GM19043 (cell line): ENCODE measurements at regions not wholly inside any gene's neighbourhood (a gene's known extent, or its start where the extent isn't known, plus 50 kb on each side); places are given as distances from the start of the nearest gene placed in this dataset.

Experiments
- ATAC-seq: cut with Tn5 transposase; IDR thresholded peaks from one replicate; pipeline ENCODE4 v1.9.1; 2021; ENCODE audit warnings: low read depth; ENCODE audit not compliant: unreplicated experiment

- no peak for ATAC-seq
Measured at GRCh38 chr4:114280645-114281044, 301.2 kb upstream of the ARSJ start.

GRCh38 chr4:114281164-114281960 is 301.9 kb upstream of the ARSJ start:
- no peak for ATAC-seq

- no peak for ATAC-seq
Measured at GRCh38 chr4:114282937-114283336, 303.5 kb upstream of the ARSJ start.

GRCh38 chr4:114284629-114285028 is 305.2 kb upstream of the ARSJ start:
- no peak for ATAC-seq

GRCh38 chr4:114286262-114286810 is 306.9 kb upstream of the ARSJ start:
- no peak for ATAC-seq

- no peak for ATAC-seq
Measured at GRCh38 chr4:114287079-114287696, 307.7 kb upstream of the ARSJ start.

GRCh38 chr4:114296126-114296525 is 302.5 kb upstream of the UGT8 start:
- no peak for ATAC-seq

GRCh38 chr4:114302472-114302871 is 296.1 kb upstream of the UGT8 start:
- ATAC-seq, result no peak

- no peak for ATAC-seq
Measured at GRCh38 chr4:114304046-114304445, 294.6 kb upstream of the UGT8 start.

- no peak for ATAC-seq
Measured at GRCh38 chr4:114304567-114304966, 294.0 kb upstream of the UGT8 start.

GRCh38 chr4:114306946-114307345 is 291.7 kb upstream of the UGT8 start:
- no peak for ATAC-seq

- no peak for ATAC-seq
Measured at GRCh38 chr4:114310296-114310925, 288.2 kb upstream of the UGT8 start.

- no peak for ATAC-seq
Measured at GRCh38 chr4:114311787-114312186, 286.8 kb upstream of the UGT8 start.

GRCh38 chr4:114312338-114312737 is 286.3 kb upstream of the UGT8 start:
- ATAC-seq, result no peak

GRCh38 chr4:114316789-114317188 is 281.8 kb upstream of the UGT8 start:
- no peak for ATAC-seq

GRCh38 chr4:114317564-114317963 is 281.0 kb upstream of the UGT8 start:
- no peak for ATAC-seq

GRCh38 chr4:114318309-114318708 is 280.3 kb upstream of the UGT8 start:
- ATAC-seq, result no peak

- ATAC-seq, result no peak
Measured at GRCh38 chr4:114320126-114320525, 278.5 kb upstream of the UGT8 start.

GRCh38 chr4:114321366-114321765 is 277.2 kb upstream of the UGT8 start:
- no peak for ATAC-seq

- no peak for ATAC-seq
Measured at GRCh38 chr4:114323841-114324240, 274.8 kb upstream of the UGT8 start.

GRCh38 chr4:114326358-114326757 is 272.2 kb upstream of the UGT8 start:
- no peak for ATAC-seq
